H9 (cell line): ENCODE measurements at regions not wholly inside any gene's neighbourhood (a gene's known extent, or its start where the extent isn't known, plus 50 kb on each side); places are given as distances from the start of the nearest gene placed in this dataset.

Source experiments
- DNase-seq: peaks from one replicate; pipeline ENCODE4 v3.0.0-alpha.2; 2017
- H2AFZ ChIP-seq: one replicate; pipeline ENCODE4 v1.6.1; 2013; ENCODE audit warnings: mild to moderate bottlenecking, low read length, control low read depth, moderate library complexity
- H2AK5ac ChIP-seq: 2 replicates; pipeline ENCODE4 v1.6.1; 2013; ENCODE audit warnings: low read length, control low read depth, mixed read lengths; ENCODE audit not compliant: insufficient read length
- H2BK120ac ChIP-seq: one replicate; pipeline ENCODE4 v1.6.1; 2013; ENCODE audit warnings: low read depth, mild to moderate bottlenecking, low read length, control low read depth, inconsistent platforms; ENCODE audit not compliant: poor library complexity, severe bottlenecking
- H2BK12ac ChIP-seq: 2 replicates; pipeline ENCODE4 v1.6.1; 2013; ENCODE audit warnings: low read length, control low read depth, mixed read lengths, low read depth; ENCODE audit not compliant: insufficient read length
- H2BK15ac ChIP-seq: 2 replicates; pipeline ENCODE4 v1.6.1; 2013; ENCODE audit warnings: low read depth, low read length, control low read depth
- H2BK20ac ChIP-seq: one replicate; pipeline ENCODE4 v1.6.1; 2013; ENCODE audit warnings: low read depth, mild to moderate bottlenecking, low read length, control low read depth, inconsistent platforms; ENCODE audit not compliant: poor library complexity, severe bottlenecking
- H2BK5ac ChIP-seq: 2 replicates; pipeline ENCODE4 v1.6.1; 2013; ENCODE audit warnings: low read length, control low read depth, mixed read lengths; ENCODE audit not compliant: insufficient read length
- H3K14ac ChIP-seq: 2 replicates; pipeline ENCODE4 v1.6.1; 2013; ENCODE audit warnings: low read length, control low read depth; ENCODE audit not compliant: insufficient read depth
- H3K18ac ChIP-seq: 2 replicates; pipeline ENCODE4 v1.6.1; 2013; ENCODE audit warnings: low read depth, mild to moderate bottlenecking, mixed read lengths, low read length, control low read depth; ENCODE audit not compliant: insufficient read length
- H3K23ac ChIP-seq: 2 replicates; pipeline ENCODE4 v1.6.1; 2013; ENCODE audit warnings: low read length, control low read depth, mixed read lengths, low read depth; ENCODE audit not compliant: insufficient read length
- H3K23me2 ChIP-seq: 2 replicates; pipeline ENCODE4 v1.6.1; 2013; ENCODE audit warnings: low read depth, mild to moderate bottlenecking, mixed read lengths, low read length, control low read depth; ENCODE audit not compliant: insufficient read length, poor library complexity, severe bottlenecking
- H3K27ac ChIP-seq: 2 replicates; pipeline ENCODE4 v1.5.1; 2013; ENCODE audit warnings: low read length, control low read depth, mixed read lengths, low read depth; ENCODE audit not compliant: insufficient read length
- H3K27me3 ChIP-seq: 2 replicates; pipeline ENCODE4 v1.6.1; 2013; ENCODE audit warnings: low read length, control low read depth, inconsistent platforms; ENCODE audit not compliant: insufficient read depth
- H3K4ac ChIP-seq: 2 replicates; pipeline ENCODE4 v1.6.1; 2013; ENCODE audit warnings: low read depth, mild to moderate bottlenecking, control low read depth, inconsistent platforms, low read length, moderate library complexity
- H3K4me1 ChIP-seq: 2 replicates; pipeline ENCODE4 v1.6.1; 2013; ENCODE audit warnings: low read length, control low read depth, inconsistent platforms; ENCODE audit not compliant: insufficient read depth
- H3K4me2 ChIP-seq: 2 replicates; pipeline ENCODE4 v1.6.1; 2013; ENCODE audit warnings: low read length, control low read depth, mixed read lengths; ENCODE audit not compliant: insufficient read length, insufficient read depth
- H3K56ac ChIP-seq: 2 replicates; pipeline ENCODE4 v1.6.1; 2013; ENCODE audit warnings: low read depth, mild to moderate bottlenecking, mixed read lengths, low read length, control low read depth; ENCODE audit not compliant: insufficient read length
- H3K79me1 ChIP-seq: 2 replicates; pipeline ENCODE4 v1.6.1; 2013; ENCODE audit warnings: low read depth, mild to moderate bottlenecking, moderate library complexity, low read length, control low read depth, inconsistent platforms; ENCODE audit not compliant: insufficient read depth, poor library complexity, severe bottlenecking
- H3K79me2 ChIP-seq: 2 replicates; pipeline ENCODE4 v1.6.1; 2013; ENCODE audit warnings: low read length, control low read depth, inconsistent platforms; ENCODE audit not compliant: insufficient read depth
- H3K9ac ChIP-seq: 2 replicates; pipeline ENCODE4 v1.6.1; 2013; ENCODE audit warnings: low read length, control low read depth, mixed read lengths; ENCODE audit not compliant: insufficient read length; ENCODE audit errors: extremely low read depth
- H3K9me3 ChIP-seq: one replicate; pipeline ENCODE4 v1.6.1; 2013; ENCODE audit warnings: low read depth, low read length, inconsistent platforms; ENCODE audit not compliant: control insufficient read depth
- H3T11ph ChIP-seq: one replicate; pipeline ENCODE4 v1.6.1; 2013; ENCODE audit warnings: mild to moderate bottlenecking, low read length, control low read depth, inconsistent platforms
- H4K20me1 ChIP-seq: one replicate; pipeline ENCODE4 v1.6.1; 2013; ENCODE audit not compliant: control insufficient read depth, insufficient read length, insufficient read depth
- H4K5ac ChIP-seq: 2 replicates; pipeline ENCODE4 v1.6.1; 2013; ENCODE audit warnings: low read depth, mild to moderate bottlenecking, mixed read lengths, low read length, control low read depth; ENCODE audit not compliant: insufficient read length
- H4K8ac ChIP-seq: replicated peaks from 2 replicates; pipeline ENCODE4 v1.6.1; 2013; ENCODE audit warnings: low read length, control low read depth, mixed read lengths, low read depth; ENCODE audit not compliant: insufficient read length
- H4K91ac ChIP-seq: 2 replicates; pipeline ENCODE4 v1.6.1; 2013; ENCODE audit warnings: low read depth, mild to moderate bottlenecking, moderate library complexity, mixed read lengths, low read length, control low read depth; ENCODE audit not compliant: insufficient read length
- H3K27ac Mint-ChIP-seq, 3 experiments: 2 replicates in 2 of 3; 3 replicates in 1 of 3; pipeline ENCODE4 v1.8.0; 2020 to 2021; ENCODE audit warnings: mixed read lengths in 3 of 3, mild to moderate bottlenecking in 1 of 3, moderate library complexity in 1 of 3
- H3K27me3 Mint-ChIP-seq: 2 replicates; pipeline ENCODE4 v1.8.0; 2021; ENCODE audit warnings: low read depth, mild to moderate bottlenecking, moderate library complexity, mixed read lengths
- H3K36me3 Mint-ChIP-seq, 3 experiments: 2 replicates in 2 of 3; 3 replicates in 1 of 3; pipeline ENCODE4 v1.8.0; 2020 to 2021; ENCODE audit warnings: low read depth in 3 of 3, mixed read lengths in 3 of 3; ENCODE audit not compliant: insufficient read depth in 1 of 3
- H3K4me1 Mint-ChIP-seq, 2 experiments: 2 replicates each; pipeline ENCODE4 v1.8.0; 2020; ENCODE audit warnings: mixed read lengths in 2 of 2
- H3K4me3 Mint-ChIP-seq, 2 experiments: 2 replicates in 1 of 2; 3 replicates in 1 of 2; pipeline ENCODE4 v1.8.0; 2020 to 2021; ENCODE audit warnings: mild to moderate bottlenecking in 2 of 2, mixed read lengths in 2 of 2, moderate library complexity in 1 of 2
- H3K9me3 Mint-ChIP-seq, 2 experiments: 2 replicates in 1 of 2; 3 replicates in 1 of 2; pipeline ENCODE4 v1.8.0; 2020; ENCODE audit warnings: mild to moderate bottlenecking in 2 of 2, mixed read lengths in 2 of 2, moderate library complexity in 1 of 2
- CTCF ChIP-seq: fragments of 200-600 bp; sonication (generic); conservative IDR thresholded peaks from 3 replicates; pipeline ENCODE4 v1.8.0; 2021; ENCODE audit warnings: antibody characterized with exemption, mild to moderate bottlenecking
- WGBS: extraction: QIAGEN DNeasy Blood & Tissue Kit; methylation state at CpG from one replicate; pipeline ENCODE4 v1.1.7; 2013; ENCODE audit warnings: missing lambda C conversion rate, low lambda C conversion rate, mixed read lengths; ENCODE audit not compliant: insufficient read length; ENCODE audit errors: extremely low coverage; 5-methylcytosine and 5-hydroxymethylcytosine counted together

DNA sequence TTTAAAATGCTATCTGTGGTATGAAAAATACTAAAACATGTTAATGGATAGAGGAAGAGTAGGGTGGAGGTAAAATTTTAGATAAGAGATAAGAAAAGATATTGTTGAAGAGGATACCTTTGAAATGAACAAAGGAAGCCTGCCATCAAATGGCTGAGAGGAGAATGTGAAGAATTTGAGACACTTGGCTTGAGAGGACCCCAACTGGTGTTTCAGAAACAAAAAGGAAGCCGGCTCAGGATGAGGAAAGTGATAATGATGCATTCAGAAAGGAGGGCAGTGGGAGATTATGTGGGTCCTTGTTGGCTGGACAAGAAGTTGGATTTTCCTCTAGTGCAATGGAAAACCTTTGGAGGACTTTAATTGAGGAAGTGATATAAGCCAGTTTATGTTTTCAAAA, 264.4 kb downstream of the DUSP6 start:
- no peak for TF ChIP-seq CTCF
- no peak overlapping the region for H4K8ac ChIP-seq
- H3T11ph ChIP-seq, result no peak overlapping the region
- no peak overlapping the region for H2BK20ac ChIP-seq
- H2BK120ac ChIP-seq, result no peak overlapping the region
- no peak overlapping the region for H3K14ac ChIP-seq
- no peak overlapping the region for H2BK5ac ChIP-seq
- no peaks in the 10 kb centered on the region for H3K79me1 ChIP-seq
- peaks cover 30% of the 10 kb centered on the region for H3K4me1 ChIP-seq
- H4K20me1 ChIP-seq, result no peaks in the 10 kb centered on the region
- peaks cover 43 to 46% of the 10 kb centered on the region in 2 experiments for H3K4me1 Mint-ChIP-seq
- peaks cover 12% of the 10 kb centered on the region for H3K9me3 ChIP-seq
- no peak overlapping the region for H3K4me2 ChIP-seq
- no CpG with 5 or more reads among the region's 1 CpG for WGBS
- no peak overlapping the region for H2AFZ ChIP-seq
- no peak overlapping the region for H3K56ac ChIP-seq
- no peak overlapping the region for H3K23ac ChIP-seq
- no peaks in the 10 kb centered on the region for H3K27me3 ChIP-seq
- no peak overlapping the region for H4K5ac ChIP-seq
- H2BK15ac ChIP-seq, result no peak overlapping the region
- no peak overlapping the region for H2BK12ac ChIP-seq
- peaks cover 28 to 31% (median 31%) of the 10 kb centered on the region in 3 experiments for H3K36me3 Mint-ChIP-seq
- H2AK5ac ChIP-seq, result no peak overlapping the region
- H3K9ac ChIP-seq, result no peak overlapping the region
- peaks cover 8% of the 10 kb centered on the region for H3K27me3 Mint-ChIP-seq
- H3K4ac ChIP-seq, result no peak overlapping the region
- H3K27ac Mint-ChIP-seq, result peak overlapping the region in 2 of 3 experiments; percentile 59 to 90; a peak in 4 of 7 replicates
- no peak overlapping the region for H3K27ac ChIP-seq
- peak overlapping the region in 1 of 2 experiments; percentile 59; a peak in 2 of 5 replicates for H3K4me3 Mint-ChIP-seq
- no peaks in the 10 kb centered on the region for H3K79me2 ChIP-seq
- peaks cover 30 to 34% of the 10 kb centered on the region in 2 experiments for H3K9me3 Mint-ChIP-seq
- no peak overlapping the region for H4K91ac ChIP-seq
- H3K23me2 ChIP-seq, result no peaks in the 10 kb centered on the region
- H3K18ac ChIP-seq, result no peak overlapping the region
- peak; percentile 49 for DNase-seq
